ENCODE measurements at regions not wholly inside any gene's neighbourhood (a gene's known extent, or its start where the extent isn't known, plus 50 kb on each side); places are given as distances from the start of the nearest gene placed in this dataset.

DNA sequence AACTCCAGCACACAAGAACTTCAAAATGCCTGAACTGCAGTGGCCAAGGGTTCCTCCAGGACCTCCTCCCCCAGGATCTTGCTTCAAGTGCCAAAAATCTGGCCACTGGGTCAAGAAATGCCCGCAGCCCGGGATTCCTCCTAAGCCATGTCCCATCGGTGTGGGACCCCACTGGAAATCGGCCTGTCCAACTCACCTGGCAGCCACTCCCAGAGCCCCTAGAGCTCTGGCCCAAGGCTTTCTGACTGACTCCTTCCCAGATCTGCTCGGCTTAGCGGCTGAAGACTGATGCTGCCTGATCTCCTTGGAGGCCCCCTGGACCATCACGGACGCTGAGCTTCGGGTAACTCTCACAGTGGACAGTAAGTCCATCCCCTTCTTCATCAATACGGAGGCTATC, 306.4 kb downstream of the RBM43 start:
- H3K36me3 Mint-ChIP-seq (ENCODE audit: low read depth): no peaks in the 10 kb centered on the region
- H3K27ac Mint-ChIP-seq: no peak overlapping the region
- no peaks in the 10 kb centered on the region for H3K27me3 Mint-ChIP-seq
- no peak overlapping the region for H3K4me3 Mint-ChIP-seq
- CTCF ChIA-PET: no interaction called here
- no peaks in the 10 kb centered on the region for H3K9me3 Mint-ChIP-seq
- TF ChIP-seq, protein P1, sequence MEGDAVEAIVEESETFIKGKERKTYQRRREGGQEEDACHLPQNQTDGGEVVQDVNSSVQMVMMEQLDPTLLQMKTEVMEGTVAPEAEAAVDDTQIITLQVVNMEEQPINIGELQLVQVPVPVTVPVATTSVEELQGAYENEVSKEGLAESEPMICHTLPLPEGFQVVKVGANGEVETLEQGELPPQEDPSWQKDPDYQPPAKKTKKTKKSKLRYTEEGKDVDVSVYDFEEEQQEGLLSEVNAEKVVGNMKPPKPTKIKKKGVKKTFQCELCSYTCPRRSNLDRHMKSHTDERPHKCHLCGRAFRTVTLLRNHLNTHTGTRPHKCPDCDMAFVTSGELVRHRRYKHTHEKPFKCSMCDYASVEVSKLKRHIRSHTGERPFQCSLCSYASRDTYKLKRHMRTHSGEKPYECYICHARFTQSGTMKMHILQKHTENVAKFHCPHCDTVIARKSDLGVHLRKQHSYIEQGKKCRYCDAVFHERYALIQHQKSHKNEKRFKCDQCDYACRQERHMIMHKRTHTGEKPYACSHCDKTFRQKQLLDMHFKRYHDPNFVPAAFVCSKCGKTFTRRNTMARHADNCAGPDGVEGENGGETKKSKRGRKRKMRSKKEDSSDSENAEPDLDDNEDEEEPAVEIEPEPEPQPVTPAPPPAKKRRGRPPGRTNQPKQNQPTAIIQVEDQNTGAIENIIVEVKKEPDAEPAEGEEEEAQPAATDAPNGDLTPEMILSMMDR (IDR thresholded peaks at IDR 0.05): no peak
- ATAC-seq (no peak), DNase-seq (no peak)
- no peaks in the 10 kb centered on the region for H3K4me1 Mint-ChIP-seq (ENCODE audit: low read depth)
- intact Hi-C loops (cut with micrococcal nuclease): no loop called here
- POLR2A ChIA-PET: no interaction called here

DNA sequence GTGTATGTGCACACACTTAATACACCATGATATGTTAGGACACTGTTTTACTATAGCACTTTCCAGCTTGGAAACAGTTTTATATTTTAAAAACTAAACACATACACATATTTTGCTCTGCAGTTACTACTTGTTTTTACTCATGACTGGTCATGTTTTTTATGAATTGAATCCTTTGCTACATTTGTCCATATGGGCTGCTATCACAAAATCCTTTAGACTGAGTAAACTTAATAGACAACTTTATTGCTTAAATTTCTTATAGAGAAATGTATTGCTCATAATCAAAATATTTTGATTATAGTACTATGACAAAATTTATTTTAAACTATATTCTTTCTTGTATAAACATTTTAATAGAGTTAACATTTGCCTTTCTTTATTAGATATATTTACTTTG, 314.8 kb downstream of the RBM43 start:
- ChIA-PET CTCF (no interaction called here), POLR2A (no interaction called here)
- intact Hi-C loops (cut with micrococcal nuclease): no loop called here
- TF ChIP-seq, protein P1 (IDR thresholded peaks at IDR 0.05): no peak
- ATAC-seq (no peak), DNase-seq (no peak)
- H3K9me3 Mint-ChIP-seq: no peaks in the 10 kb centered on the region
- no peak overlapping the region for H3K27ac Mint-ChIP-seq
- H3K36me3 Mint-ChIP-seq (ENCODE audit: low read depth): no peaks in the 10 kb centered on the region
- no peaks in the 10 kb centered on the region for H3K27me3 Mint-ChIP-seq
- H3K4me3 Mint-ChIP-seq: no peak overlapping the region
- no peaks in the 10 kb centered on the region for H3K4me1 Mint-ChIP-seq (ENCODE audit: low read depth)

DNA sequence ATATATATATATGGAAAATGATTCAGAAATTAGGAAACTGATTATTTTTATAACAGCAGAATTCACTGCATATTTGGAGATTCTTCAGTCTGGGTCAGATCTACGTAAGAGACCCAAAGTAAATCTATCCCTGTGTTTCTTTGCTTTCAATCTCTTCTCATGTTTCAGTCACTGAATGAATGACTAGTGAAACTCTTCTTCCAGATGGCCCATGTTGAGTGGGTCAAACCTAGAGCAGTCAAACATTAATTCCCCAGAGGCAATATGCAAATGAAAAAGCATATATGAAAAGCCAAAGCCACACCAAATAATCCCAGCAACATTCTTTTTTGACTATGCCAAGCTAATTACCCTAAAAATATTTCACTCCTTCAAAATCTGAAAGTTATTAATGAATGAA, 317.3 kb downstream of the RBM43 start:
- Mint-ChIP-seq H3K4me1 (ENCODE audit: low read depth) (no peaks in the 10 kb centered on the region), H3K27me3 (no peaks in the 10 kb centered on the region), H3K27ac (no peak overlapping the region), H3K4me3 (no peak overlapping the region), H3K9me3 (no peaks in the 10 kb centered on the region), H3K36me3 (ENCODE audit: low read depth) (no peaks in the 10 kb centered on the region)
- POLR2A ChIA-PET: no interaction called here
- DNase-seq (no peak), ATAC-seq (no peak)
- CTCF ChIA-PET: no interaction called here
- TF ChIP-seq, protein P1 (IDR thresholded peaks at IDR 0.05): no peak
- intact Hi-C loops (cut with micrococcal nuclease): no loop called here

DNA sequence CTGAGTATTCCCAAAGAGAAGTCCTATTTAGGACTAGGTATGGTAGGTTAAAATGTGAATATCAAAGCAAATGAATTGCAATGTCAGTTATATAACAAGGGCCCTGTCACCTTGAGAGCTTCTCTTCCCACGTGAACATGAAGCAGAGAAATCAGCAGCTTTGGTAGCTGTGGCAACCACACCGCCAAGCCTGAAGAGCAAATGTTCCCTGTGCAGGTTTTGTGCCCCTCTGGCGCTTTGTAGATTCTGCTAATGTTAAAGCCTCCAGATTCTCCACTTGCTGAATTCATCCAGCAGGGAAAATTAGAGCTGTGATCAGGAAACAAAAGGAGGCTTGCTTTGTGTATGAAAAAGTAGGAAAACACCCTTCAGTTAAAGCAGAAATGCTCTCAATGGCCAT, 322.6 kb downstream of the RBM43 start:
- TF ChIP-seq, protein P1 (IDR thresholded peaks at IDR 0.05): no peak
- no peak for ATAC-seq
- Mint-ChIP-seq H3K9me3 (no peaks in the 10 kb centered on the region), H3K27ac (no peak overlapping the region), H3K36me3 (ENCODE audit: low read depth) (no peaks in the 10 kb centered on the region), H3K27me3 (peaks cover 1% of the 10 kb centered on the region), H3K4me3 (no peak overlapping the region), H3K4me1 (ENCODE audit: low read depth) (no peaks in the 10 kb centered on the region)
- ChIA-PET POLR2A (no interaction called here), CTCF (no interaction called here)
- intact Hi-C loops (cut with micrococcal nuclease): no loop called here
- DNase-seq: no peak

DNA sequence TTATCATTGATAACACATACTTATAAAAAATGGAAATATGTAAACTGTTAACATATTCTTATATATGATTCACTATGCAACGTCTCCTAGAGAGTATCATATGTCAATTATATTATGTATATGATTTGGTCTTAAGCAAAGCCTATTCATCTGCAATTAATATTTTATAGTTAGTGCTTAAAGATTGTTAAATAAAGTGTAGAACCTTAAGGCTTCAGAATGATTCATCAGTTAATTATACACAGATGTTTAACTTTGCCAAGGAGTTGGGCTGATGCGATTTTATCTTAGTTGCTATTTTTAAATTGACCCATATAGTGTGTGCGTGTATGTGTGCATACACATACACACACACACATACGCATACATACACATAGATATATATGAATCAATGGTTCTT, 323.1 kb downstream of the RBM43 start:
- Mint-ChIP-seq H3K4me1 (ENCODE audit: low read depth) (no peaks in the 10 kb centered on the region), H3K4me3 (no peak overlapping the region), H3K27ac (no peak overlapping the region), H3K9me3 (no peaks in the 10 kb centered on the region), H3K27me3 (peaks cover 1% of the 10 kb centered on the region), H3K36me3 (ENCODE audit: low read depth) (no peaks in the 10 kb centered on the region)
- ATAC-seq: no peak
- ChIA-PET CTCF (no interaction called here), POLR2A (no interaction called here)
- no peak for DNase-seq
- TF ChIP-seq, protein P1 (IDR thresholded peaks at IDR 0.05): no peak
- intact Hi-C loops (cut with micrococcal nuclease): no loop called here
